PC-3 (cell line): ENCODE measurements at regions not wholly inside any gene's neighbourhood (a gene's known extent, or its start where the extent isn't known, plus 50 kb on each side); places are given as distances from the start of the nearest gene placed in this dataset.
A peak's percentile ranks its signal among the peaks of the same experiment; 100 is the strongest.

Experiments
- ATAC-seq: fragments of 200-7000 bp; cut with Tn5 transposase; 2 replicates; pipeline ENCODE4 v1.9.1; 2020; ENCODE audit warnings: mild to moderate bottlenecking, moderate library complexity
- BruUV-seq: library from RNA; stranded (reverse); fragments of 400-500 nt; replicated peaks from 2 replicates; lab custom pipeline; 2021; lab: Mats Ljungman, UMichigan
- CTCF ChIA-PET: fragments of 300-600 bp; sonication (Branson Sonifier 250); formaldehyde crosslinking; loops from one replicate; lab custom pipeline; 2022; ENCODE audit warnings: antibody characterized with exemption; lab: Charles Lee
- POLR2A ChIA-PET: fragments of 300-600 bp; sonication (Branson Sonifier 250); formaldehyde crosslinking; loops from one replicate; lab custom pipeline; 2022; ENCODE audit warnings: antibody characterized with exemption; ENCODE audit not compliant: unreplicated experiment; lab: Charles Lee
- DNase-seq: peaks from one replicate; pipeline ENCODE4 v3.0.0-alpha.2; 2015
- H2AFZ ChIP-seq: fragments of 300-600 bp; sonication (generic); 2 replicates; pipeline ENCODE4 v1.6.0; 2016; ENCODE audit warnings: antibody characterized with exemption, low read length
- H3F3A ChIP-seq: fragments of 300-600 bp; sonication (generic); one replicate; pipeline ENCODE4 v1.6.0; 2017; ENCODE audit warnings: antibody characterized with exemption, low read length, control low read depth, mild to moderate bottlenecking; ENCODE audit not compliant: unreplicated experiment
- H3K27ac ChIP-seq: fragments of 300-600 bp; sonication (generic); 2 replicates; pipeline ENCODE4 v1.5.1; 2016; ENCODE audit warnings: mild to moderate bottlenecking, low read length
- H3K27me3 ChIP-seq: fragments of 300-600 bp; sonication (generic); 2 replicates; pipeline ENCODE4 v1.6.1; 2016; ENCODE audit warnings: low read length, mixed read lengths
- H3K36me3 ChIP-seq: fragments of 300-600 bp; sonication (generic); 2 replicates; pipeline ENCODE4 v1.6.1; 2016; ENCODE audit warnings: low read depth, mixed run types, low read length, mixed read lengths
- H3K4me1 ChIP-seq: fragments of 300-600 bp; sonication (generic); 2 replicates; pipeline ENCODE4 v1.5.1; 2016; ENCODE audit warnings: low read length; ENCODE audit not compliant: insufficient read depth
- H3K4me2 ChIP-seq: fragments of 300-600 bp; sonication (generic); 2 replicates; pipeline ENCODE4 v1.6.0; 2016; ENCODE audit warnings: low read length
- H3K4me3 ChIP-seq: fragments of 300-600 bp; sonication (generic); 2 replicates; pipeline ENCODE4 v1.5.1; 2016; ENCODE audit warnings: mild to moderate bottlenecking, low read length, mixed read lengths
- H3K79me2 ChIP-seq: fragments of 300-600 bp; sonication (generic); 2 replicates; pipeline ENCODE4 v1.6.1; 2017; ENCODE audit warnings: low read length, mixed read lengths
- H3K9ac ChIP-seq: fragments of 300-600 bp; sonication (generic); 2 replicates; pipeline ENCODE4 v1.6.0; 2016; ENCODE audit warnings: mild to moderate bottlenecking, low read length
- H3K9me2 ChIP-seq: fragments of 300-600 bp; sonication (generic); replicated peaks from 2 replicates; pipeline ENCODE4 v1.6.1; 2016; ENCODE audit warnings: mixed run types, low read length, mixed read lengths
- H3K9me3 ChIP-seq: fragments of 300-600 bp; sonication (generic); 2 replicates; pipeline ENCODE4 v1.6.1; 2016; ENCODE audit warnings: low read length, mixed read lengths
- H4K20me1 ChIP-seq: fragments of 300-600 bp; sonication (generic); 2 replicates; pipeline ENCODE4 v1.6.1; 2016; ENCODE audit warnings: low read length, mixed read lengths
- CTCF ChIP-seq: fragments of 300-600 bp; sonication (generic); conservative IDR thresholded peaks from 2 replicates; pipeline ENCODE4 v1.5.1; 2017; ENCODE audit warnings: antibody characterized with exemption, low read depth, mild to moderate bottlenecking, low read length
- EZH2 ChIP-seq: fragments of 300-600 bp; sonication (generic); IDR thresholded peaks from one replicate; pipeline ENCODE4 v1.6.1; 2017; ENCODE audit warnings: antibody characterized with exemption, mild to moderate bottlenecking, low read length; ENCODE audit not compliant: unreplicated experiment
- EZH2phosphoT487 ChIP-seq: fragments of 300-600 bp; sonication (generic); IDR thresholded peaks from 2 replicates; pipeline ENCODE4 v1.6.1; 2018; ENCODE audit warnings: mild to moderate bottlenecking, antibody characterized with exemption, low read length, borderline replicate concordance
- intact Hi-C: fragments of 100-400 bp; cut with micrococcal nuclease; formaldehyde crosslinking; loops from 2 replicates; pipeline ENCODE4 v1.9.0; 2023

- Histone ChIP-seq H3K4me1 (peaks cover 6% of the 10 kb centered on the region; the same call in 1 of the 2 replicates), H3K79me2 (no peaks in the 10 kb centered on the region), H3K4me3 (no peak overlapping the region), H3K4me2 (no peak overlapping the region), H3K9ac (no peak overlapping the region), H3K27me3 (no peaks in the 10 kb centered on the region), H3K27ac (no peak overlapping the region), H3F3A (no peaks in the 10 kb centered on the region), H3K36me3 (no peaks in the 10 kb centered on the region), H3K9me2 (no peaks in the 10 kb centered on the region), H4K20me1 (no peaks in the 10 kb centered on the region), H2AFZ (peak overlapping the region; percentile 35), H3K9me3 (peaks cover 12% of the 10 kb centered on the region; the same call in 1 of the 2 replicates)
- ChIA-PET CTCF (interaction anchor here (0.6 kb wide), 1 partner anchor 110 kb away, joined by 3 read pairs; no protein-coding TSS in a partner anchor), POLR2A (interaction anchor here (0.5 kb wide), 1 partner anchor 161 kb away, joined by 3 read pairs; no protein-coding TSS in a partner anchor)
- TF ChIP-seq CTCF = no peak
- no peak for TF ChIP-seq EZH2
- TF ChIP-seq EZH2phosphoT487 = no peak
- peak; percentile 75 for ATAC-seq
- DNase-seq = peak; percentile 45
- BruUV-seq = no TSS peak
- intact Hi-C loops = no loop called here
Observed at GRCh38 chr10:36423821-36424248, 701.6 kb upstream of the ANKRD30A start.

GRCh38 chr10:36421992-36422391, 703.4 kb upstream of the ANKRD30A start:
- Histone ChIP-seq H3K9me2 (no peaks in the 10 kb centered on the region), H4K20me1 (no peaks in the 10 kb centered on the region), H3K27ac (no peak overlapping the region), H3K36me3 (no peaks in the 10 kb centered on the region), H3K4me1 (peaks cover 6% of the 10 kb centered on the region; the same call in 1 of the 2 replicates), H3K4me2 (no peak overlapping the region), H3K27me3 (no peaks in the 10 kb centered on the region), H3K9ac (no peak overlapping the region), H2AFZ (0 out of 2 replicates have a peak overlapping the region, but pooled peaks have one; percentile 0), H3K9me3 (peaks cover 13% of the 10 kb centered on the region), H3K79me2 (no peaks in the 10 kb centered on the region), H3K4me3 (no peak overlapping the region), H3F3A (no peaks in the 10 kb centered on the region)
- no peak for TF ChIP-seq CTCF
- no peak for TF ChIP-seq EZH2phosphoT487
- TF ChIP-seq EZH2 = no peak
- DNase-seq = no peak
- BruUV-seq = no TSS peak
- intact Hi-C loops = no loop called here
- CTCF ChIA-PET = no interaction called here
- ATAC-seq = no peak
- POLR2A ChIA-PET = interaction anchor here (0.6 to 0.7 kb wide), 2 partner anchors 63 to 782 kb away, joined by 3 read pairs; no protein-coding TSS in a partner anchor

GRCh38 chr10:36416513-36416912, 708.9 kb upstream of the ANKRD30A start:
- CTCF ChIA-PET = no interaction called here
- no peak for ATAC-seq

More at GRCh38 chr10:36416513-36416912, 708.9 kb upstream of the ANKRD30A start:
- Histone ChIP-seq H3K36me3 (no peaks in the 10 kb centered on the region; the same call in 1 of the 2 replicates), H3K27me3 (no peaks in the 10 kb centered on the region), H2AFZ (no peak overlapping the region), H3K4me1 (peaks cover 15% of the 10 kb centered on the region), H3K27ac (no peak overlapping the region), H3K9me2 (no peaks in the 10 kb centered on the region), H3K9ac (no peak overlapping the region), H3K9me3 (peaks cover 9% of the 10 kb centered on the region), H3K4me3 (no peak overlapping the region), H4K20me1 (no peaks in the 10 kb centered on the region), H3K4me2 (no peak overlapping the region), H3F3A (no peaks in the 10 kb centered on the region), H3K79me2 (no peaks in the 10 kb centered on the region)
- intact Hi-C loops = no loop called here
- no TSS peak for BruUV-seq
- TF ChIP-seq EZH2 = no peak
- TF ChIP-seq CTCF = no peak
- no peak for TF ChIP-seq EZH2phosphoT487
- no peak for DNase-seq
- POLR2A ChIA-PET = interaction anchor here (0.6 kb wide), 1 partner anchor 23 kb away, joined by 16 read pairs; no protein-coding TSS in a partner anchor
